ENCODE measurements at regions not wholly inside any gene's neighbourhood (a gene's known extent, or its start where the extent isn't known, plus 50 kb on each side); places are given as distances from the start of the nearest gene placed in this dataset.
"Not testable (repeated sequence)": the region's sequence is repeated elsewhere in the genome, so short reads cannot be mapped to it uniquely, and the experiment has no call there.

DNA sequence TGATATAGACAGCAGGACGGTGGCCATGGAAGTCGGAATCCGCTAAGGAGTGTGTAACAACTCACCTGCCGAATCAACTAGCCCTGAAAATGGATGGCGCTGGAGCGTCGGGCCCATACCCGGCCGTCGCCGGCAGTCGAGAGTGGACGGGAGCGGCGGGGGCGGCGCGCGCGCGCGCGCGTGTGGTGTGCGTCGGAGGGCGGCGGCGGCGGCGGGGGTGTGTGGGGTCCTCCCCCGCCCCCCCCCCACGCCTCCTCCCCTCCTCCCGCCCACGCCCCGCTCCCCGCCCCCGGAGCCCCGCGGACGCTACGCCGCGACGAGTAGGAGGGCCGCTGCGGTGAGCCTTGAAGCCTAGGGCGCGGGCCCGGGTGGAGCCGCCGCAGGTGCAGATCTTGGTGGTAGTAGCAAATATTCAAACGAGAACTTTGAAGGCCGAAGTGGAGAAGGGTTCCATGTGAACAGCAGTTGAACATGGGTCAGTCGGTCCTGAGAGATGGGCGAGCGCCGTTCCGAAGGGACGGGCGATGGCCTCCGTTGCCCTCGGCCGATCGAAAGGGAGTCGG lies 2261.2 kb upstream of the TPTE start:
- TF ChIP-seq, protein P1, sequence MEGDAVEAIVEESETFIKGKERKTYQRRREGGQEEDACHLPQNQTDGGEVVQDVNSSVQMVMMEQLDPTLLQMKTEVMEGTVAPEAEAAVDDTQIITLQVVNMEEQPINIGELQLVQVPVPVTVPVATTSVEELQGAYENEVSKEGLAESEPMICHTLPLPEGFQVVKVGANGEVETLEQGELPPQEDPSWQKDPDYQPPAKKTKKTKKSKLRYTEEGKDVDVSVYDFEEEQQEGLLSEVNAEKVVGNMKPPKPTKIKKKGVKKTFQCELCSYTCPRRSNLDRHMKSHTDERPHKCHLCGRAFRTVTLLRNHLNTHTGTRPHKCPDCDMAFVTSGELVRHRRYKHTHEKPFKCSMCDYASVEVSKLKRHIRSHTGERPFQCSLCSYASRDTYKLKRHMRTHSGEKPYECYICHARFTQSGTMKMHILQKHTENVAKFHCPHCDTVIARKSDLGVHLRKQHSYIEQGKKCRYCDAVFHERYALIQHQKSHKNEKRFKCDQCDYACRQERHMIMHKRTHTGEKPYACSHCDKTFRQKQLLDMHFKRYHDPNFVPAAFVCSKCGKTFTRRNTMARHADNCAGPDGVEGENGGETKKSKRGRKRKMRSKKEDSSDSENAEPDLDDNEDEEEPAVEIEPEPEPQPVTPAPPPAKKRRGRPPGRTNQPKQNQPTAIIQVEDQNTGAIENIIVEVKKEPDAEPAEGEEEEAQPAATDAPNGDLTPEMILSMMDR (IDR thresholded peaks at IDR 0.05) = not testable (repeated sequence)
- not testable (repeated sequence) for TF ChIP-seq POLR2A (IDR thresholded peaks at IDR 0.05)
